SK-N-SH (cell line): ENCODE measurements at regions not wholly inside any gene's neighbourhood (a gene's known extent, or its start where the extent isn't known, plus 50 kb on each side); places are given as distances from the start of the nearest gene placed in this dataset.

Experiments used
- EP300 ChIP-seq, 2 experiments: IDR thresholded peaks; 2 replicates each; pipeline versions ENCODE4 v1.4.0 to v1.6.1; 2012; ENCODE audit warnings: borderline replicate concordance in 1 of 2, low read depth in 1 of 2, low read length in 1 of 2
- EZH2phosphoT487 ChIP-seq: fragments of 200-600 bp; sonication (generic); IDR thresholded peaks from 2 replicates; pipeline ENCODE4 v1.6.1; 2017; ENCODE audit warnings: low read depth, mixed run types, mild to moderate bottlenecking, antibody characterized with exemption, moderate library complexity, borderline replicate concordance
- NFIC ChIP-seq: IDR thresholded peaks from 2 replicates; pipeline ENCODE4 v1.4.0; 2012; ENCODE audit warnings: borderline replicate concordance
- POLR2AphosphoS5 ChIP-seq: IDR thresholded peaks from 2 replicates; pipeline ENCODE4 v1.6.1; 2012; ENCODE audit warnings: low read depth, low read length
- RFX5 ChIP-seq: IDR thresholded peaks from 2 replicates; pipeline ENCODE4 v1.6.1; 2012; ENCODE audit warnings: mild to moderate bottlenecking, improper control_type of control experiment, low read length
- SIN3A ChIP-seq: IDR thresholded peaks from 2 replicates; pipeline ENCODE4 v1.6.1; 2012; ENCODE audit warnings: low read depth, mild to moderate bottlenecking, low read length, moderate library complexity, borderline replicate concordance
- TAF1 ChIP-seq: IDR thresholded peaks from 2 replicates; pipeline ENCODE4 v1.6.1; 2012; ENCODE audit warnings: low read depth, mild to moderate bottlenecking, low read length, moderate library complexity, borderline replicate concordance
- YY1 ChIP-seq: IDR thresholded peaks from 2 replicates; pipeline ENCODE4 v1.4.0; 2012; ENCODE audit warnings: low read depth, mild to moderate bottlenecking
- TF ChIP-seq, protein P1 (sequence below): IDR thresholded peaks from 2 replicates; pipeline ENCODE4 v1.4.0; 2012; ENCODE audit warnings: low read depth
- TF ChIP-seq, protein P2 (sequence below): fragments of 200-600 bp; sonication (generic); IDR thresholded peaks from 2 replicates; pipeline ENCODE4 v1.6.1; 2017; ENCODE audit warnings: antibody characterized with exemption, mild to moderate bottlenecking, moderate library complexity
- TF ChIP-seq, protein P3 (sequence below): IDR thresholded peaks from 2 replicates; pipeline ENCODE4 v1.4.0; 2012; ENCODE audit warnings: low read depth, borderline replicate concordance
- TF ChIP-seq, protein P4 (sequence below): IDR thresholded peaks from 2 replicates; pipeline ENCODE4 v1.4.0; 2012; ENCODE audit warnings: low read depth, borderline replicate concordance

DNA sequence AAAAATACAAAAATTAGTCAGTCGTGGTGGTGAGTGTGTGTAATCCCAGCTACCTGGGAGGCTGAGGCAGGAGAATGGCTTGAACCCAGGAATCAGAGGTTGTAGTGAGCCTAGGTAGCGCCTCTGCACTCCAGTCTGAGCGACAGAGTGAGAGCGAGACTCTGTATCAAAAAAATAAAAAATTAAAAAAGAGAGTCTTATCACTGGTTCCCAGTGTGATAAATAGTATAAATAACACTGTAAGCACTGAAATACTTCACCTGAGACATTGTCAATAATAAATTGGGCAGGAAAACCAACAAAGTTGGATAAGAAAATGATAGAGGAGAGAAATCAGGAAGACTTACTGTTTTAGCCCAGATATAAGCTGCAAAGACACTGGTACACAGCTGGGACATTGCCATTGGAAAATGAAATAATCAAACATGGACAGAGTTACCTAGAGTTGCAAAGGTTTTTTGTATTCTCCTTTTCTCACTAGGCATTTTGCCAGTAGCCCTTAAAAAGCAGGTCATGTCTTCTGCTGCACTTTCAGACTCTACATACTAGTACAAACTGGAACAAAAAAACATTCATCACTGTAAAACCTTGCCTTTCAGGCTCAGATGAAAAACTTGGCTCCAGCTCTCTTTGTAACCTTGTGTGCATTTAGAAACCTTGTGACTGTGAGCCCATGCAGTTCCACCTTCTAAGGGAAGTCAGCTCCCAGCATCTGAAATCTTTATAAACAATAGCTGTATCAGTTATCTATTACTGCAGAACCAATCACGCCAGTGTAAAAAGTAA, 55.0 kb upstream of the PPP1R2C start:
- TF ChIP-seq POLR2AphosphoS5 (no peak), TAF1 (no peak), RFX5 (no peak), NFIC (no peak), EP300 (IDR thresholded peaks at IDR 0.05; ENCODE audit: borderline replicate concordance in 1 of 2, low read depth in 1 of 2, low read length in 1 of 2) (no peak), YY1 (no peak), EZH2phosphoT487 (no peak), SIN3A (no peak)
- TF ChIP-seq, protein P1, sequence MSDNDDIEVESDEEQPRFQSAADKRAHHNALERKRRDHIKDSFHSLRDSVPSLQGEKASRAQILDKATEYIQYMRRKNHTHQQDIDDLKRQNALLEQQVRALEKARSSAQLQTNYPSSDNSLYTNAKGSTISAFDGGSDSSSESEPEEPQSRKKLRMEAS: no peak
- TF ChIP-seq, protein P2, sequence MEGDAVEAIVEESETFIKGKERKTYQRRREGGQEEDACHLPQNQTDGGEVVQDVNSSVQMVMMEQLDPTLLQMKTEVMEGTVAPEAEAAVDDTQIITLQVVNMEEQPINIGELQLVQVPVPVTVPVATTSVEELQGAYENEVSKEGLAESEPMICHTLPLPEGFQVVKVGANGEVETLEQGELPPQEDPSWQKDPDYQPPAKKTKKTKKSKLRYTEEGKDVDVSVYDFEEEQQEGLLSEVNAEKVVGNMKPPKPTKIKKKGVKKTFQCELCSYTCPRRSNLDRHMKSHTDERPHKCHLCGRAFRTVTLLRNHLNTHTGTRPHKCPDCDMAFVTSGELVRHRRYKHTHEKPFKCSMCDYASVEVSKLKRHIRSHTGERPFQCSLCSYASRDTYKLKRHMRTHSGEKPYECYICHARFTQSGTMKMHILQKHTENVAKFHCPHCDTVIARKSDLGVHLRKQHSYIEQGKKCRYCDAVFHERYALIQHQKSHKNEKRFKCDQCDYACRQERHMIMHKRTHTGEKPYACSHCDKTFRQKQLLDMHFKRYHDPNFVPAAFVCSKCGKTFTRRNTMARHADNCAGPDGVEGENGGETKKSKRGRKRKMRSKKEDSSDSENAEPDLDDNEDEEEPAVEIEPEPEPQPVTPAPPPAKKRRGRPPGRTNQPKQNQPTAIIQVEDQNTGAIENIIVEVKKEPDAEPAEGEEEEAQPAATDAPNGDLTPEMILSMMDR: no peak
- TF ChIP-seq, protein P3, sequence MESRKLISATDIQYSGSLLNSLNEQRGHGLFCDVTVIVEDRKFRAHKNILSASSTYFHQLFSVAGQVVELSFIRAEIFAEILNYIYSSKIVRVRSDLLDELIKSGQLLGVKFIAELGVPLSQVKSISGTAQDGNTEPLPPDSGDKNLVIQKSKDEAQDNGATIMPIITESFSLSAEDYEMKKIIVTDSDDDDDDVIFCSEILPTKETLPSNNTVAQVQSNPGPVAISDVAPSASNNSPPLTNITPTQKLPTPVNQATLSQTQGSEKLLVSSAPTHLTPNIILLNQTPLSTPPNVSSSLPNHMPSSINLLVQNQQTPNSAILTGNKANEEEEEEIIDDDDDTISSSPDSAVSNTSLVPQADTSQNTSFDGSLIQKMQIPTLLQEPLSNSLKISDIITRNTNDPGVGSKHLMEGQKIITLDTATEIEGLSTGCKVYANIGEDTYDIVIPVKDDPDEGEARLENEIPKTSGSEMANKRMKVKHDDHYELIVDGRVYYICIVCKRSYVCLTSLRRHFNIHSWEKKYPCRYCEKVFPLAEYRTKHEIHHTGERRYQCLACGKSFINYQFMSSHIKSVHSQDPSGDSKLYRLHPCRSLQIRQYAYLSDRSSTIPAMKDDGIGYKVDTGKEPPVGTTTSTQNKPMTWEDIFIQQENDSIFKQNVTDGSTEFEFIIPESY: no peak
- TF ChIP-seq, protein P4, sequence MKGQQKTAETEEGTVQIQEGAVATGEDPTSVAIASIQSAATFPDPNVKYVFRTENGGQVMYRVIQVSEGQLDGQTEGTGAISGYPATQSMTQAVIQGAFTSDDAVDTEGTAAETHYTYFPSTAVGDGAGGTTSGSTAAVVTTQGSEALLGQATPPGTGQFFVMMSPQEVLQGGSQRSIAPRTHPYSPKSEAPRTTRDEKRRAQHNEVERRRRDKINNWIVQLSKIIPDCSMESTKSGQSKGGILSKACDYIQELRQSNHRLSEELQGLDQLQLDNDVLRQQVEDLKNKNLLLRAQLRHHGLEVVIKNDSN: no peak
